HG03575 (cell line): ENCODE measurements at regions not wholly inside any gene's neighbourhood (a gene's known extent, or its start where the extent isn't known, plus 50 kb on each side); places are given as distances from the start of the nearest gene placed in this dataset.

ENCODE experiments used
- ATAC-seq: cut with Tn5 transposase; IDR thresholded peaks from one replicate; pipeline ENCODE4 v1.9.1; 2021; ENCODE audit not compliant: unreplicated experiment, insufficient number of reproducible peaks, low FRiP score; ENCODE audit errors: extremely low read depth

- no peak for ATAC-seq
Observed at GRCh38 chr1:199646761-199647160, 380.7 kb upstream of the NR5A2 start.

GRCh38 chr1:199657449-199657848 lies 370.1 kb upstream of the NR5A2 start:
- ATAC-seq: no peak

GRCh38 chr1:199660071-199660470 lies 367.4 kb upstream of the NR5A2 start:
- ATAC-seq: no peak

GRCh38 chr1:199665371-199665770 lies 362.1 kb upstream of the NR5A2 start:
- ATAC-seq: no peak

- no peak for ATAC-seq
Observed at GRCh38 chr1:199667089-199667488, 360.4 kb upstream of the NR5A2 start.

- no peak for ATAC-seq
Observed at GRCh38 chr1:199669916-199670315, 357.6 kb upstream of the NR5A2 start.

GRCh38 chr1:199671684-199672083 lies 355.8 kb upstream of the NR5A2 start:
- ATAC-seq: no peak

- ATAC-seq: no peak
Observed at GRCh38 chr1:199675937-199676336, 351.6 kb upstream of the NR5A2 start.

- ATAC-seq: no peak
Observed at GRCh38 chr1:199678771-199679170, 348.7 kb upstream of the NR5A2 start.

- no peak for ATAC-seq
Observed at GRCh38 chr1:199682081-199682480, 345.4 kb upstream of the NR5A2 start.

- peak; percentile 68 for ATAC-seq
Observed at GRCh38 chr1:199684686-199685273, 342.7 kb upstream of the NR5A2 start.

GRCh38 chr1:199685369-199685768 lies 342.1 kb upstream of the NR5A2 start:
- ATAC-seq: no peak

- ATAC-seq: no peak
Observed at GRCh38 chr1:199687321-199687720, 340.2 kb upstream of the NR5A2 start.

GRCh38 chr1:199688133-199688676 lies 339.3 kb upstream of the NR5A2 start:
- ATAC-seq: no peak

GRCh38 chr1:199688774-199689173 lies 338.7 kb upstream of the NR5A2 start:
- no peak for ATAC-seq

- ATAC-seq: no peak
Observed at GRCh38 chr1:199690496-199690895, 337.0 kb upstream of the NR5A2 start.

- no peak for ATAC-seq
Observed at GRCh38 chr1:199691540-199691939, 336.0 kb upstream of the NR5A2 start.

- no peak for ATAC-seq
Observed at GRCh38 chr1:199693724-199694123, 333.8 kb upstream of the NR5A2 start.

GRCh38 chr1:199696225-199696624 lies 331.3 kb upstream of the NR5A2 start:
- no peak for ATAC-seq

GRCh38 chr1:199698222-199698621 lies 329.3 kb upstream of the NR5A2 start:
- ATAC-seq: no peak

GRCh38 chr1:199700551-199700950 lies 327.0 kb upstream of the NR5A2 start:
- ATAC-seq: no peak
